ENCODE measurements at regions not wholly inside any gene's neighbourhood (a gene's known extent, or its start where the extent isn't known, plus 50 kb on each side); places are given as distances from the start of the nearest gene placed in this dataset.

DNA sequence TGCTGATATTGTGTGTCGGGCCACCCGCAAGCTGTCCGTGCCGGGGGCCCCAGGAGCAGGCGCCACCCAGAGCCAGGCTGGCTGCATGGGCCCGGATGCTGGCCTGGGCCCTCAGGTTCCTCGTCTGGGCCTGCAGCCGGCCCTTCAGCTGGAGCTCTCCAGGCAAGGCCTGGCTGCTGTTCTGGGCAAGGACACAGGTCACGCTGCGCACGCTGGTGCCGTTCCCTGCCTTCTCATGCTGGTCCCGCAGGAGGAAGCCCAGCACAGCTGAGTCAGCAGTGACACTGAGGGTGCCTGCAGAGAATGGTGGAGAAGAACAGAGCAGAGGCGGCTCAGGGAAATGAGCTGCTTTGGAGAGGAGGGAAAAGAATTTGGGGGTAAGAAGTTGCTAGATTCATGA, 79.9 kb downstream of the RMI2 start:
- TF ChIP-seq EZH2phosphoT487 (IDR thresholded peaks at IDR 0.05; ENCODE audit: borderline replicate concordance, low read depth, low read length), result no peak
- TF ChIP-seq, protein P1, sequence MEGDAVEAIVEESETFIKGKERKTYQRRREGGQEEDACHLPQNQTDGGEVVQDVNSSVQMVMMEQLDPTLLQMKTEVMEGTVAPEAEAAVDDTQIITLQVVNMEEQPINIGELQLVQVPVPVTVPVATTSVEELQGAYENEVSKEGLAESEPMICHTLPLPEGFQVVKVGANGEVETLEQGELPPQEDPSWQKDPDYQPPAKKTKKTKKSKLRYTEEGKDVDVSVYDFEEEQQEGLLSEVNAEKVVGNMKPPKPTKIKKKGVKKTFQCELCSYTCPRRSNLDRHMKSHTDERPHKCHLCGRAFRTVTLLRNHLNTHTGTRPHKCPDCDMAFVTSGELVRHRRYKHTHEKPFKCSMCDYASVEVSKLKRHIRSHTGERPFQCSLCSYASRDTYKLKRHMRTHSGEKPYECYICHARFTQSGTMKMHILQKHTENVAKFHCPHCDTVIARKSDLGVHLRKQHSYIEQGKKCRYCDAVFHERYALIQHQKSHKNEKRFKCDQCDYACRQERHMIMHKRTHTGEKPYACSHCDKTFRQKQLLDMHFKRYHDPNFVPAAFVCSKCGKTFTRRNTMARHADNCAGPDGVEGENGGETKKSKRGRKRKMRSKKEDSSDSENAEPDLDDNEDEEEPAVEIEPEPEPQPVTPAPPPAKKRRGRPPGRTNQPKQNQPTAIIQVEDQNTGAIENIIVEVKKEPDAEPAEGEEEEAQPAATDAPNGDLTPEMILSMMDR (conservative IDR thresholded peaks at IDR 0.05; ENCODE audit: low read length), result no peak
